RWPE1 (cell line): ENCODE measurements at regions not wholly inside any gene's neighbourhood (a gene's known extent, or its start where the extent isn't known, plus 50 kb on each side); places are given as distances from the start of the nearest gene placed in this dataset.
"Not testable (repeated sequence)": the region's sequence is repeated elsewhere in the genome, so short reads cannot be mapped to it uniquely, and the experiment has no call there.

Experiments used
- CTCF ChIA-PET: fragments of 350-600 bp; sonication (Branson Sonifier 250); formaldehyde crosslinking; extraction: SDS; loops from one replicate; lab custom pipeline; 2021; lab: Yijun Ruan, JAX
- POLR2A ChIA-PET: fragments of 400-600 bp; formaldehyde crosslinking; extraction: SDS; loops from one replicate; lab custom pipeline; 2020; ENCODE audit warnings: antibody characterized with exemption; ENCODE audit not compliant: low non-redundant PET; lab: Yijun Ruan, JAX
- DNase-seq: peaks from one replicate; pipeline ENCODE4 v3.0.0; 2012; ENCODE audit warnings: low spot score
- H3K27ac ChIP-seq: fragments of 450-650 bp; 2 replicates; pipeline ENCODE4 v1.5.1; 2017
- CTCF ChIP-seq: fragments of 450-650 bp; conservative IDR thresholded peaks from 2 replicates; pipeline ENCODE4 v1.5.1; 2017; ENCODE audit warnings: low read depth, mild to moderate bottlenecking

GRCh38 chr6:14567842-14568241, 450.3 kb downstream of the CD83 start:
- H3K27ac ChIP-seq: no peak overlapping the region
- POLR2A ChIA-PET: no interaction called here
- CTCF ChIA-PET: no interaction called here
- DNase-seq: no peak
- TF ChIP-seq CTCF: no peak

- ChIA-PET POLR2A (no interaction called here), CTCF (interaction anchor here (0.6 kb wide), 1 partner anchor 50 kb away, joined by 3 read pairs; no protein-coding TSS in a partner anchor)
- H3K27ac ChIP-seq: no peak overlapping the region
- no peak for DNase-seq
- no peak for TF ChIP-seq CTCF
Observed at GRCh38 chr6:14569394-14569793, 451.8 kb downstream of the CD83 start.

DNA sequence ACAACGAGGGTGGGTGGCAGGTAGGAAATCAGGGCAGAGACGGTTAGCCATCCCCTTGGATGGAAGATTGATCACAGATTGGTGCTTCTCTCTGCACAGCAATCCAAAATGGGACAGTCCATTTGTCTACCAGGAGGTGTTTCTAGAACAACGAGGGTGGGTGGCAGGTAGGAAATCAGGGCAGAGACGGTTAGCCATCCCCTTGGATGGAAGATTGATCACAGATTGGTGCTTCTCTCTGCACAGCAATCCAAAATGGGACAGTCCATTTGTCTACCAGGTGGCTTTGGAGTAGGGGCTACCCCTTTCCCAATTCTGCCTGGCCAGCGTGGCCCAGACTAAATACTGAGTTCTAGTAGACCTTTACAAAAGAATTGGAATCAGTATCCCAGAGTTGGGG, 452.3 kb downstream of the CD83 start:
- POLR2A ChIA-PET, H3K27ac ChIP-seq, CTCF ChIA-PET, DNase-seq: not testable (repeated sequence)

- TF ChIP-seq CTCF: no peak
- DNase-seq: no peak
- POLR2A ChIA-PET: no interaction called here
- CTCF ChIA-PET: no interaction called here
- H3K27ac ChIP-seq: no peak overlapping the region
Observed at GRCh38 chr6:14571001-14571400, 453.4 kb downstream of the CD83 start.

DNA sequence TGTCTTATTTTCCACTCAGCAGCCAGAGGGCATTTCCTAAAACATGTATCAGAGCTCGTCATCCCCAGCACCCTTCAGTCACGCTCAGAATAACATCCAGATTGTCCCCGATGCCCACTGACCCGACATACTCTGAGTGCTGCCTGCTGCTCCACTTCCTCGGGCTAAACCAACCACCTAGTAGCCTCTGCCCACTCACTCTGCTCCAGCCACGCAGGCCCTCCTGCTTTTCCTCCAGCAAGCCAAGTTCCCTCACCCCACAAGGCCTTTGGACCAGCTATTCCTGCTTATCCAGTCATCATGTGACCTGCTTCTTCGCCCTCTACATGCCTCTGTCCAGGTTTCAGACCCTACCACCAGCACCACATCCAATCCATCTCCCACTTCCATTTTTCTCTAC, 454.2 kb downstream of the CD83 start:
- DNase-seq: no peak
- TF ChIP-seq CTCF: no peak
- CTCF ChIA-PET: no interaction called here
- POLR2A ChIA-PET: no interaction called here
- no peak overlapping the region for H3K27ac ChIP-seq

GRCh38 chr6:14573267-14573666, 455.7 kb downstream of the CD83 start:
- CTCF ChIA-PET: interaction anchor here (0.6 kb wide), 1 partner anchor 1629 kb away, joined by 3 read pairs; no protein-coding TSS in a partner anchor
- POLR2A ChIA-PET: no interaction called here
- no peak for TF ChIP-seq CTCF
- DNase-seq: no peak
- H3K27ac ChIP-seq: no peak overlapping the region

- ChIA-PET CTCF (interaction anchor here (0.6 kb wide), 1 partner anchor 1629 kb away, joined by 3 read pairs; no protein-coding TSS in a partner anchor), POLR2A (no interaction called here)
- no peak for TF ChIP-seq CTCF
Observed at GRCh38 chr6:14573703-14574290, 456.2 kb downstream of the CD83 start.

More at GRCh38 chr6:14573703-14574290, 456.2 kb downstream of the CD83 start:
- no peak for DNase-seq
- no peak overlapping the region for H3K27ac ChIP-seq
